Activated T-cell treated with anti-CD3 and anti-CD28 coated beads, Interleukin-2, amount 50 U/mL, for 4 hours (primary cell): ENCODE measurements at regions not wholly inside any gene's neighbourhood (a gene's known extent, or its start where the extent isn't known, plus 50 kb on each side); places are given as distances from the start of the nearest gene placed in this dataset.

Source experiments
- ATAC-seq, 2 donors: fragments of 200-7000 bp; cut with Tn5 transposase; one replicate each; pipeline ENCODE4 v1.10.0; 2021
- DNase-seq: peaks from one replicate; pipeline ENCODE4 v3.0.0-alpha.2; 2020
- H3K27me3 Mint-ChIP-seq: one replicate; pipeline ENCODE4 v1.8.0; 2021; ENCODE audit warnings: low read depth, mixed read lengths
- H3K36me3 Mint-ChIP-seq: one replicate; pipeline ENCODE4 v1.8.0; 2022; ENCODE audit warnings: mixed read lengths; ENCODE audit not compliant: insufficient read depth
- H3K4me1 Mint-ChIP-seq: one replicate; pipeline ENCODE4 v1.8.0; 2021; ENCODE audit warnings: low read depth, mixed read lengths
- H3K4me3 Mint-ChIP-seq: one replicate; pipeline ENCODE4 v1.8.0; 2021; ENCODE audit warnings: mild to moderate bottlenecking, moderate library complexity, mixed read lengths
- H3K9me3 Mint-ChIP-seq: one replicate; pipeline ENCODE4 v1.8.0; 2021; ENCODE audit warnings: mixed read lengths

GRCh38 chr4:22997358-22998224, 304.9 kb downstream of the GBA3 start:
- Mint-ChIP-seq H3K27me3 (no peaks in the 10 kb centered on the region), H3K4me3 (no peak overlapping the region), H3K36me3 (no peaks in the 10 kb centered on the region), H3K4me1 (no peaks in the 10 kb centered on the region), H3K9me3 (peaks cover 4% of the 10 kb centered on the region)
- no peak for DNase-seq
- ATAC-seq = no peak

- ATAC-seq (no peak), DNase-seq (no peak)
- H3K4me3 Mint-ChIP-seq = no peak overlapping the region
- no peaks in the 10 kb centered on the region for H3K4me1 Mint-ChIP-seq
- peaks cover 4% of the 10 kb centered on the region for H3K9me3 Mint-ChIP-seq
- no peaks in the 10 kb centered on the region for H3K36me3 Mint-ChIP-seq
- H3K27me3 Mint-ChIP-seq = no peaks in the 10 kb centered on the region
Observed at GRCh38 chr4:22991576-22991975, 298.8 kb downstream of the GBA3 start.

DNA sequence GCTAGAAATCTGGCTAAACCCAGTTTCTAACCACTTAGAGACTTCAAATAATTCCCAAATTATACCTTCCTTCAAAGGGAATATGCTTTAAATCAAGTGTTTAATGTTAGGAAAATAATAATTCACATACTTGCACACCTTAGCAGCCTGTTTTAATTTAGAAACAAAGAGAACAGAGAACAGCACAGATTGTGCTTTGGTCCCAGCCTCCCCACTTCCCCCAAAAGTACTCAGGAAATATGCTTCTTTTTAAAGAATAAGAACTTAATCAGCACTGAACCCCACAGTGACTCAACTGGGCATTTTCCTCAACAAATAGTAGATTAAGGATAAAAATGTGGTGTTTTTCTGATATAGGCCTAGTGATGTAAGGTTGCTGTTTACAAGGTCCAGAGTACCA, 295.8 kb downstream of the GBA3 start:
- no peak overlapping the region for H3K4me3 Mint-ChIP-seq
- no peak for DNase-seq
- H3K27me3 Mint-ChIP-seq = no peaks in the 10 kb centered on the region
- H3K4me1 Mint-ChIP-seq = no peaks in the 10 kb centered on the region
- ATAC-seq = no peak
- H3K36me3 Mint-ChIP-seq = no peaks in the 10 kb centered on the region
- peaks cover 12% of the 10 kb centered on the region for H3K9me3 Mint-ChIP-seq

- H3K4me1 Mint-ChIP-seq = no peaks in the 10 kb centered on the region
- ATAC-seq = no peak
Observed at GRCh38 chr4:22987870-22988269, 295.1 kb downstream of the GBA3 start.

GRCh38 chr4:22986881-22987280, 294.1 kb downstream of the GBA3 start:
- no peak for DNase-seq
- no peak overlapping the region for H3K4me3 Mint-ChIP-seq
- no peak for ATAC-seq
- H3K27me3 Mint-ChIP-seq = no peaks in the 10 kb centered on the region
- peaks cover 17% of the 10 kb centered on the region for H3K9me3 Mint-ChIP-seq
- H3K4me1 Mint-ChIP-seq = no peaks in the 10 kb centered on the region
- H3K36me3 Mint-ChIP-seq = no peaks in the 10 kb centered on the region

More at GRCh38 chr4:22987870-22988269, 295.1 kb downstream of the GBA3 start:
- H3K9me3 Mint-ChIP-seq = peaks cover 12% of the 10 kb centered on the region
- no peaks in the 10 kb centered on the region for H3K36me3 Mint-ChIP-seq
- no peaks in the 10 kb centered on the region for H3K27me3 Mint-ChIP-seq
- no peak overlapping the region for H3K4me3 Mint-ChIP-seq
- no peak for DNase-seq

- Mint-ChIP-seq H3K4me3 (no peak overlapping the region), H3K36me3 (no peaks in the 10 kb centered on the region), H3K27me3 (no peaks in the 10 kb centered on the region), H3K4me1 (no peaks in the 10 kb centered on the region), H3K9me3 (peaks cover 18% of the 10 kb centered on the region)
- ATAC-seq = no peak
- no peak for DNase-seq
Observed at GRCh38 chr4:22986262-22986661, 293.5 kb downstream of the GBA3 start.

DNA sequence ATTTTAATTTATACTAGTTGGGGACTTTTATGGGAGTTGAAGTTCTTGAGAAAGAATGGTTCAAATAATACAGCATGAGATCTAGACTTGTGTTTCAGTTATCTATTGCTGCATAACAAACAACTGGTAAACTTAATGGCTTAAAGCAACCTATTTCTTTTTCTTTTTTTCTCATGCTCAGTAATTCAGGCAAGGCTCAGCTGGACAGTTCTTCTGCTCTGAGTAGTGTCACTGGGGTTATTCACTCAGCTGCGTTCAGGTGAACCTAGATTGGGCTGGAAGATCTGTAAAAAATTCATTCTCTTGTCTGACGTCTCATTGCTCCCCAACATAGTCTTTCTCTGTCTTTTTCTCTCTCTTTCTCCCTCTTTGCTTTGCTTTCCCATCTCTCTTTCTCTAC, 291.7 kb downstream of the GBA3 start:
- Mint-ChIP-seq H3K9me3 (peaks cover 18% of the 10 kb centered on the region), H3K36me3 (no peaks in the 10 kb centered on the region), H3K4me1 (no peaks in the 10 kb centered on the region), H3K27me3 (no peaks in the 10 kb centered on the region), H3K4me3 (no peak overlapping the region)
- no peak for ATAC-seq
- no peak for DNase-seq

- ATAC-seq (no peak), DNase-seq (no peak)
- H3K9me3 Mint-ChIP-seq = peaks cover 6% of the 10 kb centered on the region
- H3K4me1 Mint-ChIP-seq = no peaks in the 10 kb centered on the region
- H3K4me3 Mint-ChIP-seq = no peak overlapping the region
- H3K36me3 Mint-ChIP-seq = no peaks in the 10 kb centered on the region
- no peaks in the 10 kb centered on the region for H3K27me3 Mint-ChIP-seq
Observed at GRCh38 chr4:22978656-22979055, 285.9 kb downstream of the GBA3 start.

DNA sequence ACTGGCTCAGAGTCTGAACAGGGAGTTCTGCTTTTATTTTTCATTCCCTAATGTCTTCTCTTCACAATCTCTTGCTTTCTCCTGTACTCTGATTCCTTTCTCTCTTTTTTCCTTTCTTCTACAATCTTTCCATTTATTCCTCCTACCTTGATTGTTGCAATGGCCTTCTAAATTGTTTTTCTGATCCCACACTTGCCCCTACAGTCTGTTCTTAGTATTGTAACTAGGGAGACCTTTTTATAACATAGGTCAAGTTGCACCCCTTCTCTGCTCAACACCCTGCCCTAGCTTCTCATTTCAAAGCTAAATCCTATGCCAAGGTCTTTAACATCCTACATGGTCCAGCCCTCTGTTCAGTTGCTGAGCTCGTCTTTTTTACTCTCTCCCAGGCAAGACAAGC, 277.9 kb downstream of the GBA3 start:
- H3K9me3 Mint-ChIP-seq = peaks cover 6% of the 10 kb centered on the region
- H3K4me3 Mint-ChIP-seq = no peak overlapping the region
- no peaks in the 10 kb centered on the region for H3K4me1 Mint-ChIP-seq
- no peaks in the 10 kb centered on the region for H3K27me3 Mint-ChIP-seq
- ATAC-seq = no peak
- DNase-seq = no peak
- no peaks in the 10 kb centered on the region for H3K36me3 Mint-ChIP-seq

- no peak overlapping the region for H3K4me3 Mint-ChIP-seq
- DNase-seq (no peak), ATAC-seq (no peak)
- no peaks in the 10 kb centered on the region for H3K36me3 Mint-ChIP-seq
- no peaks in the 10 kb centered on the region for H3K4me1 Mint-ChIP-seq
- H3K27me3 Mint-ChIP-seq = no peaks in the 10 kb centered on the region
- H3K9me3 Mint-ChIP-seq = peaks cover 6% of the 10 kb centered on the region
Observed at GRCh38 chr4:22969287-22969896, 276.7 kb downstream of the GBA3 start.

GRCh38 chr4:22962295-22962694, 269.6 kb downstream of the GBA3 start:
- Mint-ChIP-seq H3K36me3 (no peaks in the 10 kb centered on the region), H3K4me3 (no peak overlapping the region), H3K9me3 (no peaks in the 10 kb centered on the region), H3K27me3 (no peaks in the 10 kb centered on the region), H3K4me1 (no peaks in the 10 kb centered on the region)
- ATAC-seq (no peak), DNase-seq (no peak)

DNA sequence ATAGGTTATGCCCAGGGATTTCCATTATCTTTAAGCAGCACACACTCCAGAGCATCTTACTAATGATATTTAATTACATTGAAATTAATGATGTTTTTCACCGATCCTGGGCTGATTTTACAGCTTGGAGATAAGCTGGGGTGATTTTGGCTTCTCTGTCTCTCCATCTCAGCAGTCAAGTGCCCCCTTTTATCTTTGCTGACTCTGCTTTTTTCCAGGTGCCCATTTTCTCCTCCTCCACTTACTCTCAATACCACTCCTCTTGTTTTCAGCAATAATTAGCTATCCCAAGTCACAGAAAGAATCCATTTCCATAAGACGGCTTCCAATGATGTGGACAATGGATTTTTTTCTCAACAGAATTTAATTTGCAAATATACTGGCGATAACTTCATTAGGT, 266.7 kb downstream of the GBA3 start:
- no peaks in the 10 kb centered on the region for H3K9me3 Mint-ChIP-seq

GRCh38 chr4:22957774-22958309, 265.1 kb downstream of the GBA3 start:
- Mint-ChIP-seq H3K36me3 (no peaks in the 10 kb centered on the region), H3K4me3 (no peak overlapping the region), H3K27me3 (no peaks in the 10 kb centered on the region), H3K9me3 (no peaks in the 10 kb centered on the region), H3K4me1 (no peaks in the 10 kb centered on the region)
- no peak for ATAC-seq
- DNase-seq = no peak

More for the DNA sequence above, 266.7 kb downstream of the GBA3 start:
- no peaks in the 10 kb centered on the region for H3K4me1 Mint-ChIP-seq
- no peak overlapping the region for H3K4me3 Mint-ChIP-seq
- ATAC-seq (no peak), DNase-seq (no peak)
- no peaks in the 10 kb centered on the region for H3K27me3 Mint-ChIP-seq
- H3K36me3 Mint-ChIP-seq = no peaks in the 10 kb centered on the region

DNA sequence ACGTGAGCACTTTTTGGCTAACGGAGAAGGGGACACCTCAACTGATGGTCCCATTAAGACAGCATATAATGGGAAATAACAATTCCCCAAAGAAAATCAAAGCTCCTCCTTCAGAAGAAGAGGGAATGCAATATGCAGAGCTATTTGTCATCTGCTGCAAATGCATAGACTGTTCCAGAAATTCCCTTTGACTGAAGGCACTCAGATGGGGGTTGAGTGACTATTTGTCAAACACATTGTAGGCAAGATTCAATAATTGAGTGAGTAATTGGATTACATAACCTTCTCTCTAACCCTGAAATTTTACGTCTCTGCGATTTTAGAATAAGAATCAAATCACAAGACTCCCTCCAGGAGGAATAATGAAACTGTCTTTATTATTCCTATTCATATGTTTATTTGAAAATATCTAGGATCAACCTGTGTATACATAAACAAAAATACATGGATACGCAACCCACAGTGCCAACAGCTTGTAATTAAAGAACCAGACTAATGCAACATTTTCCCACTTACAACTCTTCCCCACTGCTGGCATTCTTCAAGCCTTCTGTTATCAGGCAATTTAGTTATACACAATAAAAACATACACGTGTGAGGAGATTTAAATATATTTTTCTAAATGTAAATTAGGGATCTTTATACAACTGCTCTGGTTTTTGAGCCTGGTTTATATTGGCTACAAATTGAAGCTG, 256.6 kb downstream of the GBA3 start:
- DNase-seq = no peak
- H3K4me1 Mint-ChIP-seq = no peaks in the 10 kb centered on the region
- no peaks in the 10 kb centered on the region for H3K9me3 Mint-ChIP-seq
- H3K27me3 Mint-ChIP-seq = no peaks in the 10 kb centered on the region
- no peaks in the 10 kb centered on the region for H3K36me3 Mint-ChIP-seq
- no peak for ATAC-seq
- H3K4me3 Mint-ChIP-seq = no peak overlapping the region
